ENCODE measurements at regions not wholly inside any gene's neighbourhood (a gene's known extent, or its start where the extent isn't known, plus 50 kb on each side); places are given as distances from the start of the nearest gene placed in this dataset.
"Not testable (repeated sequence)": the region's sequence is repeated elsewhere in the genome, so short reads cannot be mapped to it uniquely, and the experiment has no call there.

GRCh38 chr3:44028-44676 is 152.4 kb upstream of the CHL1 start:
- DNase-seq (ENCODE audit: low read depth in 2 of 2): no peak
- no peak overlapping the region for H3K4me3 ChIP-seq (replicated peaks in 1 of 2; ENCODE audit: low read depth in 2 of 2, low read length in 2 of 2)
- TF ChIP-seq, protein P1, sequence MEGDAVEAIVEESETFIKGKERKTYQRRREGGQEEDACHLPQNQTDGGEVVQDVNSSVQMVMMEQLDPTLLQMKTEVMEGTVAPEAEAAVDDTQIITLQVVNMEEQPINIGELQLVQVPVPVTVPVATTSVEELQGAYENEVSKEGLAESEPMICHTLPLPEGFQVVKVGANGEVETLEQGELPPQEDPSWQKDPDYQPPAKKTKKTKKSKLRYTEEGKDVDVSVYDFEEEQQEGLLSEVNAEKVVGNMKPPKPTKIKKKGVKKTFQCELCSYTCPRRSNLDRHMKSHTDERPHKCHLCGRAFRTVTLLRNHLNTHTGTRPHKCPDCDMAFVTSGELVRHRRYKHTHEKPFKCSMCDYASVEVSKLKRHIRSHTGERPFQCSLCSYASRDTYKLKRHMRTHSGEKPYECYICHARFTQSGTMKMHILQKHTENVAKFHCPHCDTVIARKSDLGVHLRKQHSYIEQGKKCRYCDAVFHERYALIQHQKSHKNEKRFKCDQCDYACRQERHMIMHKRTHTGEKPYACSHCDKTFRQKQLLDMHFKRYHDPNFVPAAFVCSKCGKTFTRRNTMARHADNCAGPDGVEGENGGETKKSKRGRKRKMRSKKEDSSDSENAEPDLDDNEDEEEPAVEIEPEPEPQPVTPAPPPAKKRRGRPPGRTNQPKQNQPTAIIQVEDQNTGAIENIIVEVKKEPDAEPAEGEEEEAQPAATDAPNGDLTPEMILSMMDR (IDR thresholded peaks at IDR 0.05; ENCODE audit: low read depth, low read length): no peak

DNA sequence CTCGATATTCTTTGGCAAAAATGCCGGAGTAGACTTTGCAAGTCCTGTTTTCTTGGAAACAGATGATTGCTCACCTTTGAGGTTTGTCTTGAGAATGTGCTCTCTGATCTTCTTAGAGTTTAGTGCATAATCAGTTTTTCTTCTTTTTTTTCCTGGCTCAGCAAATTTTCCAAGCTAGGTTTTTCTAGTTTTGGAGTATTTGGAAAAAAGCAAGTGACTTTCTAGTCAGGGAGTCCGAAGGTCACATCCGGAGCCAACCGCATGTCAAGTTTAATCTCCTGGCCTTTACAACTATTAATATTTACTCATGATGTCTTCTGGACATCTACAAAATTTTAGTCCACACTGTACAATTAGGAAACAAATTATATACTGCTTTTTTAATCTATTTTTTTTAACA is 151.6 kb upstream of the CHL1 start:
- DNase-seq (ENCODE audit: low read depth in 2 of 2): not testable (repeated sequence)

DNA sequence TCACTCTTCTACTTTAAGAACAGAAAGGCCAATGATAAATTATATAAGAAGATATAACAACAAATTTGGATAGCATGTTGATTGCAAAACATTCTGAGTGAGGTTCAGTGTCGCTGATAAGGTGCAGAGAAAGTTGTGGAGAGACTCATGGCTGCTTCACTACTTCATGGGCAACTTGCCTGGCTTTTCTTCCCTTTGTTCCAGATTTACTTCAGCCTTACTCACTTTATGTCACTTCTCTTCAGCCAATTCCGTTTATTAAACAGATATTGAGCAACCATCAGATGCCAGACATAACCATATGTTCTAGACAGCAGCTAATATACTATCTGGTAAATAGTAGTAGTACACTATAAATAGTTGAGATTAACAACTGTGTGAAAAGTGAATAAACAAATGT is 150.0 kb upstream of the CHL1 start:
- peak in 1 of 2 donors; percentile 60 for DNase-seq (ENCODE audit: low read depth in 2 of 2)
- TF ChIP-seq, protein P1 (IDR thresholded peaks at IDR 0.05; ENCODE audit: low read depth, low read length): no peak
- H3K4me3 ChIP-seq (replicated peaks in 1 of 2; ENCODE audit: low read depth in 2 of 2, low read length in 2 of 2): no peak overlapping the region

More for the DNA sequence above, 151.6 kb upstream of the CHL1 start:
- not testable (repeated sequence) for H3K4me3 ChIP-seq (replicated peaks in 1 of 2; ENCODE audit: low read depth in 2 of 2, low read length in 2 of 2)

DNA sequence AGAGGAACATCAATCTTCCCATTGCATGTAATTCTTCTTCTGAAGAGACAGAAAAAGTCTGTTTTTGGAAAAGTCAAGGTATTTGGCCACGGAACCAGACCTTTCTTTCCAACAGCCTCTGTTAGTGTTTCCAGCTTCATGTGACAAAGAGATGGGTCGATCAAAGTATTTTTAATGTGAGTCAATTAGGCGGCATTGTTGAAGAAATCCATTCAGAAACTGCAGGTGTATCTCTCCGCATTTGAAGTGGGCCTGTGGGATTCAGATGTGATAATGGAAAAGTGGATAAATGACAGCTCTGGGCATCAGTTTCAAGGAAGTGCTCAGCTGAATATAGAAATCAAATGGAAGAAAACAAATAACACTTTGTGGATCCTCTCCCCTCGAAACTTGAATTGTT is 143.1 kb upstream of the CHL1 start:
- not testable (repeated sequence) for H3K4me3 ChIP-seq (replicated peaks in 1 of 2; ENCODE audit: low read depth in 2 of 2, low read length in 2 of 2); DNase-seq (ENCODE audit: low read depth in 2 of 2)

GRCh38 chr3:54240-54639 is 142.3 kb upstream of the CHL1 start:
- TF ChIP-seq, protein P1 (IDR thresholded peaks at IDR 0.05; ENCODE audit: low read depth, low read length): no peak
- no peak for DNase-seq (ENCODE audit: low read depth in 2 of 2)
- no peak overlapping the region for H3K4me3 ChIP-seq (replicated peaks in 1 of 2; ENCODE audit: low read depth in 2 of 2, low read length in 2 of 2)

DNA sequence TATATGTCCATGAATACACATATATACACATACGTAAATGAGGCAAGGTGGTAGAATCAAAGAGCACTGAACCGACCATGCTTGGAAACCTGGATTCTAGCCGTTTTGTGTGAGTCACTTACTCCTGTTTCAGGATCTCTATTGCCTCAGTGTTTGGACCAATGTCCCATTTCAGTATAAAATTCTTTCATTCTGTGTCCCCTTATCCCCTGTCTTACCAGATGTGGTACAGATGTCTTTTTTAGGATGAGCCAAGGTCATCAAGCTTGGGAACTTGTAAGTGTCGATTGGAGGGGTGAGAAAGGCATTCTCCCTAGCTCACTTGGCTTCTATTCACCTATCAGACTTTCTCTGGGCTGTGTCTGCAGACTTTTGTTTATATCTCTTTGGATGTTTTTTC is 139.9 kb upstream of the CHL1 start:
- TF ChIP-seq, protein P1 (IDR thresholded peaks at IDR 0.05; ENCODE audit: low read depth, low read length): no peak
- no peak overlapping the region for H3K4me3 ChIP-seq (replicated peaks in 1 of 2; ENCODE audit: low read depth in 2 of 2, low read length in 2 of 2)
- no peak for DNase-seq (ENCODE audit: low read depth in 2 of 2)

DNA sequence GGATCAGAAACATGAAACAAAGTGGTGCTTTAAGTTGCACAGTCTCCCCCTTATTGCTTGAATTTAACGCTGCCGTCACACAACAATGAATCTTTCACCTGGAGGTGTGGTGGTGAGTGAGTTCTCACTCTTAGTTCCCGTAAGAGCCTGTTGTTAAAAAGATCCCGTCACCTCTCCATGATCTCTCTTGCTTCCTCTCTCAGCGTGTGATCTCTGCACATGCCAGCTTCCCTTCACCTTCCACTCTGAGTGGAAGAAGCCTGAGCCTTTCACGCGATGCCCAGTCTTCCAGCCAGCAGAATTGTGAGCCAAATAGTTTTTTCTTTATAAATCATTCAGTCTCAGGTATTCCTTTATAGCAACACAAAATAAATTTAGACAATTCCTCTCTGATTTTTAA is 136.7 kb upstream of the CHL1 start:
- TF ChIP-seq, protein P1 (IDR thresholded peaks at IDR 0.05; ENCODE audit: low read depth, low read length): no peak
- no peak overlapping the region for H3K4me3 ChIP-seq (replicated peaks in 1 of 2; ENCODE audit: low read depth in 2 of 2, low read length in 2 of 2)
- no peak for DNase-seq (ENCODE audit: low read depth in 2 of 2)

- peak in 1 of 2 donors; percentile 53 for DNase-seq (ENCODE audit: low read depth in 2 of 2)
- TF ChIP-seq, protein P1 (IDR thresholded peaks at IDR 0.05; ENCODE audit: low read depth, low read length): no peak
- no peak overlapping the region for H3K4me3 ChIP-seq (replicated peaks in 1 of 2; ENCODE audit: low read depth in 2 of 2, low read length in 2 of 2)
Observed at GRCh38 chr3:63095-63765, 133.3 kb upstream of the CHL1 start.
